Activated CD4-positive, CD25-positive, alpha-beta regulatory T cell treated with anti-CD3 and anti-CD28 coated beads, Interleukin-2, amount 50 U/mL, for 16 hours (primary cell): ENCODE measurements at regions not wholly inside any gene's neighbourhood (a gene's known extent, or its start where the extent isn't known, plus 50 kb on each side); places are given as distances from the start of the nearest gene placed in this dataset.
"Not testable (repeated sequence)": the region's sequence is repeated elsewhere in the genome, so short reads cannot be mapped to it uniquely, and the experiment has no call there.

Source experiments
- DNase-seq: peaks from one replicate; pipeline ENCODE4 v3.0.0-alpha.2; 2020; ENCODE audit warnings: low read depth, low spot score

DNA sequence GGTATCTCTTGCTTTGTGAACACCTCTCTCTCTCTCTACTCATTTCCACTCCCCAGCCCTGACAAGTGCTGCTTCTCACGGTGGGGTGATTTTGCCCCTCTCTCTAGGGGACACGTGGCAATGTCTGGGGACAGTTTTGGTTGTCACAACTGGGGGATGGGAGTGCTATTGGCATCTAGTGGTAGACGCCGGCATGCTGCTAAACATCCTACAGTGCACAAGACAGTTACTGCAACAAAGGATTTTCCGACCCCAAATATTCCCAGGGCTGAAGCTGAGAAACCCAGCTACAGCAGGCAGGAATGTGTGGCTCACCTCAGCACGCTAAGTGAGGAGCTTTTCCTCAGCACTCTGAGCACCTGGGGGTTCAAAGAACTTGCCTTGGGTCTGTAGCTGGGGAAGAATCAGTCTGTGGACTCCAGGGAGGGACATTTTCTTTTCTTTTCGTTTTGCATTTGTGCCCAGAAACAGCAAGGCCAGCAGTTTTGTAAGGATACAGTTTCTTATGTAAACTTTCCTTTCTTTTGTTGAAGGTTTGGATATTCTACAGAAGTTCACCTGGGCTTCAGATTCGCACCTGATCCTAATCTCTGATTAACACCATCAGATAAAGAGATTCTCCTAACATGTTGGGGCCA is 246.9 kb upstream of the ZFP64 start:
- DNase-seq, result no peak

DNA sequence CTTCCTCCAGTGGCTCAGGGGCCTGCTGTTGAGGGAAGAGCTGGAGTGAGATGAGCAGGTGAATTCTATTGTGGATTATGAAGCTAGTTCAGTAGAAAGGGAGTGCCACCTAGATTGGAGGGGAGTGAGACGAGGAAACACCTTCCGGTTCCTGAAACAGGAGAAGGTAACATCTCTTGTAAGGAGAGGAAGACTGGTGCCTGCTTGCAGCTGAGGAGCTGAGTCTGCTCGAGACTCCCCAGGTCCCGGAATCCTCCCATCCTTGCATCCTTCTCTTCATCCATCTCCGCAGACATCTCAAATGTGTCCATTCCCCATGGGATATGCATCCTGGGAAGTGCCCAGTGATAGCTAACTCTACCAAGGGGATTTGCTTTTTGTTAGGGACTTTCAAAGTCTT is 242.9 kb upstream of the ZFP64 start:
- no peak for DNase-seq

GRCh38 chr20:52434041-52434425 is 242.5 kb upstream of the ZFP64 start:
- no peak for DNase-seq

- no peak for DNase-seq
Measured at GRCh38 chr20:52433326-52434040, 241.9 kb upstream of the ZFP64 start.

DNA sequence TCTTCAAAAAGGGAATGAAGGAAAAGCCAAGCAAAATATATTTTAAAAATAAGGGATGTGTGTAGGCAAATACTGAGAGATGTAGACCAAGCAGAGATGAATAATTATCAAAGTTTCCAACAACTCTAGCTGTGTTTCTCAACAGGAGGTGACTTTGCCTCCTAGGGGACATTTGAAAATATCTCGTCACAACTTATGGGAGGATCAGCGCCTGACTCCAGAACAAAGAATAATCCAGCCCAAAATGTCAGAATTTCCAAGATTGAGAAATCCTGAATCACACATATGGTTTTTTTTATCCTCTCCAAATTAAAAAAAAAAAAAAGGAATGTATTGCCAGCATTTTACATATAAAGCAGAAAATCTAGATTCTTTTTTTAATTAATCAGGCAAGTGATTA is 241.2 kb upstream of the ZFP64 start:
- no peak for DNase-seq

DNA sequence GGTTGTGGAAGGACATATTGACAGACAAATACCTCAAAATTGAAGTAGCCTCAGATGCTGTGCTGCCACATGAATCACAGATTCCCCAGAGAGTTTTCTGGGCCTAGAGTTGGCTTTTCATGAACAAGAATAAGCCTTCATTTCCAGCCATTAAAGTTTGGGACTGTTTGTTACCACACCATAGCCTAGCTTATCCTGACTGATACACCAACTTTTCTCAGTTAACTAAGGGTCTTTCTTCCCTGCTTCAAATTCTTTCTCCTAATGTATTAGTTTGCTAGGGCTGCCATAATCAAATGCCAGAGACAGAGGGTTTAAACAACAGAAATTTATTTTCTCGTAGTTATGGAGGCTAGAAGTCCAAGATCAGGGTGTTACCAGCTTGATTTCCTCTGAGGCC is 237.4 kb upstream of the ZFP64 start:
- DNase-seq, result no peak

- DNase-seq, result no peak
Measured at GRCh38 chr20:52427960-52428359, 236.4 kb upstream of the ZFP64 start.

GRCh38 chr20:52426856-52427255 is 235.3 kb upstream of the ZFP64 start:
- DNase-seq, result no peak

- DNase-seq, result no peak
Measured at GRCh38 chr20:52425701-52426100, 234.1 kb upstream of the ZFP64 start.

DNA sequence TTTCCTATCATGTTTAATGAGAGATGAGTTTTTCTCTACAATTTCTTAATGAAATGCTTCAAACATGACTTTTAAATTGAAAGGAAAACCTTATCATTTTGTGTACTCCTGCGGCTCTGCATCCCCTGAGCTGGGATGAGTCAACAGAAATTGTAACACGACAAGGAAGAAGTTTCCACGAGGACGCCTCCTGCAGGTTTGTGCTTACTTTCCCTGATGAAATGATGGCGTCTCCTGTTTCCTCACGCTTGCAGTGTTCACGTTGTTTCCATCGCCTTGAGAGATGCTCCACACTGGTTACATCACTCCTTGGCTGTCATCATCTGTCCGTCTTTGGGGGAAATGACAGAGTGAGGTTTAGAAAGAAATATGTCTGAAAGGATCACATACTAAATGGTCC is 233.7 kb upstream of the ZFP64 start:
- DNase-seq, result no peak

- not testable (repeated sequence) for DNase-seq
Measured at GRCh38 chr20:52424357-52424942, 232.9 kb upstream of the ZFP64 start.

DNA sequence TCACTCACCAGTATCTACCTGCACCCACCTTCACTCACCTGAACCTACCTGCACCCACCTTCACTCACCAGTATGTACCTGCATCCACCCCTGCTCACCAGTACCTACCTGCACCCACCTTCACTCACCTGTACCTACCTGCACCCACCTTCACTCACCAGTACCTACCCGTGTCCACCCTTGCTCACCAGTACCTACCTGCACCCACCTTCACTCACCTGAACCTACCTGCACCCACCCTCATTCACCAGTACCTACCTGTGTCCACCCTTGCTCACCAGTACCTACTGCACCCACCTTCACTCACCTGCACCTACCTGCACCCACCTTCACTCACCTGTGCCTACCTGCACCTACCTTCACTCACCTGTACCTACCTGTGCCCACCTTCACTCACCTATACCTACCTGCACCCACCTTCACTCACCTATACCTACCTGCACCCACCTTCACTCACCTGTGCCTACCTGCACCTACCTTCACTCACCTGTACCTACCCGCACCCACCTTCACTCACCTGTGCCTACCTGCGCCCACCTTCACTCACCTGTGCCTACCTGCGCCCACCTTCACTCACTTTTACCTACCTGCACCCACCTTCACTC is 232.1 kb upstream of the ZFP64 start:
- not testable (repeated sequence) for DNase-seq

GRCh38 chr20:52422574-52423336 is 231.2 kb upstream of the ZFP64 start:
- no peak for DNase-seq

- DNase-seq, result no peak
Measured at GRCh38 chr20:52420805-52421204, 229.2 kb upstream of the ZFP64 start.

GRCh38 chr20:52419205-52419604 is 227.6 kb upstream of the ZFP64 start:
- no peak for DNase-seq

DNA sequence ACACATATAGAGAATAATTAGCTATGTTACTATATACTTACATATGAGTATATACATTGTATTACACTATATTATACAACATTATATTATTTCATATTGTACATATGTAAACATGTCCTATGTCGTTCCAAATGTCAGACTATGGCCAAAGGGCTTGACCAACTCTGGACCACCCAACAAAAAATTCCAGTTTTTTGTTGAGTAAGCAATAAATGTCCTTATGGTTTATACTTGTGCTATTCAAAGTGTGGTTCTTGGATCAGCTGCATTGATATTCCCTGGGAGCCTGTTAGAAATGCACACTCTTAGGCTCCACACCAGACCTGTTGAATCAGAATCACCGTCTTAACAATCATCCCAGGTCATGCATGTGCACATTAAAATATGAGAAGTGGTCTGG is 225.4 kb upstream of the ZFP64 start:
- no peak for DNase-seq

- DNase-seq, result no peak
Measured at GRCh38 chr20:52411611-52412010, 220.0 kb upstream of the ZFP64 start.

GRCh38 chr20:52410731-52411234 is 219.2 kb upstream of the ZFP64 start:
- DNase-seq, result no peak

- DNase-seq, result peak; percentile 17
Measured at GRCh38 chr20:52410182-52410647, 218.6 kb upstream of the ZFP64 start.

DNA sequence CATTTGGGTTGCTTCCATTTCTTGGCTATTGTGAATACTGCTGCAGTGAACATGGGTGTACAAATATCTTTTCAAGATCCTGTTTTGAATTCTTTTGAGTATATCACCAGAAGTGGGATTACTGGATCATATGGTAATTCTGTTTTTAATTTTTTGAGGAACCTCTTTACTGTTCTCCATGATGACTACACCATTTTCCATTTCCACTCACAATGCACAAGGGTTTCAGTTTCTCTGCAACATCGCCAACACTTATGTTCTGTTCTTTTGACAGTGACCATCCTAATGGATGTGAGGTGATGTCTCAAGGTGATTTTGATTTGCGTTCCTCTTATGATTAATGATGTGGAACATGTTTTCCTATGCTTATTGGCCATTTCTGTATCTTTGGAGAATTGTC is 214.4 kb upstream of the ZFP64 start:
- no peak for DNase-seq

DNA sequence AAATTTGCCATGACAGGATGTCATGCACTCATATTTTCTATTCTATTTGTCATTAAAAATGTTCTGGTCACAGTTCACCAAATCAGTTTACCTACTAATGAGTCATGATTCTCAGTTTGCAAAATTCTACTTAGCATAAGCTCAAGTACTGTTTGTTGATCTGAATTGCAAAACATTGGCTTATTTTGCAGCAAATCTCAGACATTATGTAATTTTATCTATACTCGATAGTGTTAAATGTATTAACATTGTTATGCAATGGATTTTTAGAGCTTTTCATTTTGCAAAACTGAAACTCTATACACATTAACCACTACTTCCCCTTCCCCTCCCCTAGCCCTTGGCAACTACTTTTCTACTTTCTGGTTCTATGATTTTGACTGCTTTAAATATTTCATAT is 213.8 kb upstream of the ZFP64 start:
- DNase-seq, result no peak

DNA sequence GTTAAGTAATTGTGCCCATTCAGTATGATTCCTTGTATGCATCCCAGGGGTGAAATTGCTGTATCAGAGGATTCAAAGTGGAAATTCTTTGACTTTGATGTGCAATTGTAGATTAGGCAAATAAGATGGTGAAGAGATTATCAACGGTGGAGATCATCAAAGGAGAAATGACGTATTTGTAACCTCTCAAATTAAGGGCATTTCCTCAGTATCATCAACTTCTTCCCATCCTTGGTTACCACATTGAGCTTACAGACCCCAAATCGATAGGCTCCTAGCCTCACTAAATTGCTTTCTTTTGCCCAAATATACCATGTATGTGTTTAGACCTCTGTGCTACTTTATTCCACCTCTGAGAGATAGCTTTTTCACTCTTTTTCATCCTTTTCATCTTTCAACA is 213.1 kb upstream of the ZFP64 start:
- DNase-seq, result no peak
